ENCODE measurements at regions not wholly inside any gene's neighbourhood (a gene's known extent, or its start where the extent isn't known, plus 50 kb on each side); places are given as distances from the start of the nearest gene placed in this dataset.
"Not testable (repeated sequence)": the region's sequence is repeated elsewhere in the genome, so short reads cannot be mapped to it uniquely, and the experiment has no call there.

- peaks cover 35% of the 10 kb centered on the region for H3K4me1 ChIP-seq
- no peaks in the 10 kb centered on the region for H3K27me3 ChIP-seq (ENCODE audit: low read depth)
- no peaks in the 10 kb centered on the region for H3K36me3 ChIP-seq (replicated peaks)
- peak; percentile 85 to 97 for DNase-seq (ENCODE audit: low spot score in 2 of 2)
- no peak overlapping the region for H3K4me3 ChIP-seq
- H3K9me3 ChIP-seq, result no peaks in the 10 kb centered on the region; the same call in 1 of the 2 replicates
- in situ Hi-C loops (cut with MboI; ENCODE audit: low sequenced_read_pairs), result no loop called here
Measured at GRCh38 chr6:93848031-93848742, 428.8 kb upstream of the EPHA7 start.

- in situ Hi-C loops (cut with MboI; ENCODE audit: low sequenced_read_pairs), result no loop called here
- no peak for DNase-seq (ENCODE audit: low spot score in 2 of 2)
- no peaks in the 10 kb centered on the region for H3K36me3 ChIP-seq (replicated peaks)
- peaks cover 27% of the 10 kb centered on the region for H3K4me1 ChIP-seq
- no peaks in the 10 kb centered on the region for H3K9me3 ChIP-seq
- no peaks in the 10 kb centered on the region for H3K27me3 ChIP-seq (ENCODE audit: low read depth)
- H3K4me3 ChIP-seq, result no peak overlapping the region
Measured at GRCh38 chr6:93842178-93842577, 422.8 kb upstream of the EPHA7 start.

- H3K27me3 ChIP-seq (ENCODE audit: low read depth); DNase-seq (ENCODE audit: low spot score in 2 of 2); H3K4me3 ChIP-seq; H3K36me3 ChIP-seq (replicated peaks); H3K9me3 ChIP-seq; H3K4me1 ChIP-seq; in situ Hi-C loops (cut with MboI; ENCODE audit: low sequenced_read_pairs): not testable (repeated sequence)
Measured at GRCh38 chr6:93835451-93836145, 416.2 kb upstream of the EPHA7 start.

GRCh38 chr6:93835026-93835425 is 415.7 kb upstream of the EPHA7 start:
- H3K4me1 ChIP-seq; H3K4me3 ChIP-seq; H3K9me3 ChIP-seq; DNase-seq (ENCODE audit: low spot score in 2 of 2); H3K27me3 ChIP-seq (ENCODE audit: low read depth); in situ Hi-C loops (cut with MboI; ENCODE audit: low sequenced_read_pairs); H3K36me3 ChIP-seq (replicated peaks): not testable (repeated sequence)

- H3K9me3 ChIP-seq; H3K4me3 ChIP-seq; in situ Hi-C loops (cut with MboI; ENCODE audit: low sequenced_read_pairs); H3K36me3 ChIP-seq (replicated peaks); H3K4me1 ChIP-seq; DNase-seq (ENCODE audit: low spot score in 2 of 2); H3K27me3 ChIP-seq (ENCODE audit: low read depth): not testable (repeated sequence)
Measured at GRCh38 chr6:93833326-93833725, 414.0 kb upstream of the EPHA7 start.

GRCh38 chr6:93829757-93830156 is 410.4 kb upstream of the EPHA7 start:
- H3K4me1 ChIP-seq; H3K4me3 ChIP-seq; in situ Hi-C loops (cut with MboI; ENCODE audit: low sequenced_read_pairs); H3K27me3 ChIP-seq (ENCODE audit: low read depth); H3K9me3 ChIP-seq; DNase-seq (ENCODE audit: low spot score in 2 of 2); H3K36me3 ChIP-seq (replicated peaks): not testable (repeated sequence)

GRCh38 chr6:93829009-93829408 is 409.6 kb upstream of the EPHA7 start:
- Histone ChIP-seq H3K36me3 (replicated peaks) (no peaks in the 10 kb centered on the region), H3K4me3 (no peak overlapping the region)
- in situ Hi-C loops (cut with MboI; ENCODE audit: low sequenced_read_pairs), result no loop called here

GRCh38 chr6:93828553-93828952 is 409.2 kb upstream of the EPHA7 start:
- in situ Hi-C loops (cut with MboI; ENCODE audit: low sequenced_read_pairs), result no loop called here

More at GRCh38 chr6:93829009-93829408, 409.6 kb upstream of the EPHA7 start:
- no peaks in the 10 kb centered on the region for H3K27me3 ChIP-seq (ENCODE audit: low read depth)
- no peaks in the 10 kb centered on the region for H3K9me3 ChIP-seq
- no peaks in the 10 kb centered on the region for H3K4me1 ChIP-seq
- no peak for DNase-seq (ENCODE audit: low spot score in 2 of 2)

GRCh38 chr6:93827728-93828127 is 408.4 kb upstream of the EPHA7 start:
- Histone ChIP-seq H3K27me3 (ENCODE audit: low read depth) (no peaks in the 10 kb centered on the region), H3K36me3 (replicated peaks) (no peaks in the 10 kb centered on the region), H3K4me1 (no peaks in the 10 kb centered on the region; the same call in 1 of the 2 replicates), H3K9me3 (no peaks in the 10 kb centered on the region), H3K4me3 (no peak overlapping the region)
- in situ Hi-C loops (cut with MboI; ENCODE audit: low sequenced_read_pairs), result no loop called here
- DNase-seq (ENCODE audit: low spot score in 2 of 2), result no peak

More at GRCh38 chr6:93828553-93828952, 409.2 kb upstream of the EPHA7 start:
- Histone ChIP-seq H3K27me3 (ENCODE audit: low read depth) (no peaks in the 10 kb centered on the region), H3K4me3 (no peak overlapping the region), H3K9me3 (no peaks in the 10 kb centered on the region), H3K36me3 (replicated peaks) (no peaks in the 10 kb centered on the region), H3K4me1 (no peaks in the 10 kb centered on the region)
- DNase-seq (ENCODE audit: low spot score in 2 of 2), result no peak

GRCh38 chr6:93825950-93826349 is 406.6 kb upstream of the EPHA7 start:
- Histone ChIP-seq H3K9me3 (no peaks in the 10 kb centered on the region), H3K36me3 (replicated peaks) (no peaks in the 10 kb centered on the region), H3K4me3 (no peak overlapping the region), H3K4me1 (no peaks in the 10 kb centered on the region; the same call in 1 of the 2 replicates), H3K27me3 (ENCODE audit: low read depth) (no peaks in the 10 kb centered on the region)
- no peak for DNase-seq (ENCODE audit: low spot score in 2 of 2)
- in situ Hi-C loops (cut with MboI; ENCODE audit: low sequenced_read_pairs), result no loop called here

- Histone ChIP-seq H3K9me3 (no peaks in the 10 kb centered on the region), H3K36me3 (replicated peaks) (no peaks in the 10 kb centered on the region), H3K27me3 (ENCODE audit: low read depth) (no peaks in the 10 kb centered on the region), H3K4me1 (no peaks in the 10 kb centered on the region; the same call in 1 of the 2 replicates), H3K4me3 (no peak overlapping the region)
- DNase-seq (ENCODE audit: low spot score in 2 of 2), result no peak
- in situ Hi-C loops (cut with MboI; ENCODE audit: low sequenced_read_pairs), result no loop called here
Measured at GRCh38 chr6:93823489-93823888, 404.1 kb upstream of the EPHA7 start.

- no peaks in the 10 kb centered on the region; the same call in 1 of the 2 replicates for H3K4me1 ChIP-seq
- no peaks in the 10 kb centered on the region for H3K9me3 ChIP-seq
- H3K36me3 ChIP-seq (replicated peaks), result no peaks in the 10 kb centered on the region
- H3K4me3 ChIP-seq, result no peak overlapping the region
- in situ Hi-C loops (cut with MboI; ENCODE audit: low sequenced_read_pairs), result no loop called here
- H3K27me3 ChIP-seq (ENCODE audit: low read depth), result no peaks in the 10 kb centered on the region
- no peak for DNase-seq (ENCODE audit: low spot score in 2 of 2)
Measured at GRCh38 chr6:93822434-93823265, 403.3 kb upstream of the EPHA7 start.

GRCh38 chr6:93821953-93822352 is 402.6 kb upstream of the EPHA7 start:
- Histone ChIP-seq H3K9me3 (no peaks in the 10 kb centered on the region), H3K4me1 (no peaks in the 10 kb centered on the region; the same call in 1 of the 2 replicates), H3K4me3 (no peak overlapping the region), H3K36me3 (replicated peaks) (no peaks in the 10 kb centered on the region), H3K27me3 (ENCODE audit: low read depth) (no peaks in the 10 kb centered on the region)
- DNase-seq (ENCODE audit: low spot score in 2 of 2), result no peak
- in situ Hi-C loops (cut with MboI; ENCODE audit: low sequenced_read_pairs), result no loop called here
